ENCODE measurements at regions not wholly inside any gene's neighbourhood (a gene's known extent, or its start where the extent isn't known, plus 50 kb on each side); places are given as distances from the start of the nearest gene placed in this dataset.
"Not testable (repeated sequence)": the region's sequence is repeated elsewhere in the genome, so short reads cannot be mapped to it uniquely, and the experiment has no call there.

- DNase-seq: no peak
Measured at GRCh38 chr13:70613295-70613694, 505.0 kb upstream of the KLHL1 start.

GRCh38 chr13:70612881-70613280 is 504.6 kb upstream of the KLHL1 start:
- DNase-seq: no peak

- DNase-seq: no peak
Measured at GRCh38 chr13:70604448-70604847, 496.2 kb upstream of the KLHL1 start.

- no peak for DNase-seq
Measured at GRCh38 chr13:70593716-70594115, 485.5 kb upstream of the KLHL1 start.

- DNase-seq: no peak
Measured at GRCh38 chr13:70585109-70585508, 476.9 kb upstream of the KLHL1 start.

- DNase-seq: no peak
Measured at GRCh38 chr13:70580825-70581224, 472.6 kb upstream of the KLHL1 start.

GRCh38 chr13:70579941-70580340 is 471.7 kb upstream of the KLHL1 start:
- no peak for DNase-seq

GRCh38 chr13:70571221-70571620 is 463.0 kb upstream of the KLHL1 start:
- no peak for DNase-seq

- no peak for DNase-seq
Measured at GRCh38 chr13:70568571-70568970, 460.3 kb upstream of the KLHL1 start.

GRCh38 chr13:70544706-70545105 is 436.5 kb upstream of the KLHL1 start:
- DNase-seq: no peak

GRCh38 chr13:70541451-70541850 is 433.2 kb upstream of the KLHL1 start:
- DNase-seq: no peak

- DNase-seq: no peak
Measured at GRCh38 chr13:70534466-70534865, 426.2 kb upstream of the KLHL1 start.

GRCh38 chr13:70529652-70530051 is 421.4 kb upstream of the KLHL1 start:
- DNase-seq: no peak

GRCh38 chr13:70527599-70527998 is 419.3 kb upstream of the KLHL1 start:
- no peak for DNase-seq

- no peak for DNase-seq
Measured at GRCh38 chr13:70523622-70524021, 415.4 kb upstream of the KLHL1 start.

GRCh38 chr13:70520275-70521036 is 412.2 kb upstream of the KLHL1 start:
- no peak for DNase-seq

- DNase-seq: no peak
Measured at GRCh38 chr13:70518081-70518480, 409.8 kb upstream of the KLHL1 start.

GRCh38 chr13:70516226-70516625 is 408.0 kb upstream of the KLHL1 start:
- DNase-seq: no peak

GRCh38 chr13:70511861-70512417 is 403.7 kb upstream of the KLHL1 start:
- DNase-seq: not testable (repeated sequence)

GRCh38 chr13:70505809-70506208 is 397.6 kb upstream of the KLHL1 start:
- no peak for DNase-seq

- no peak for DNase-seq
Measured at GRCh38 chr13:70502944-70503343, 394.7 kb upstream of the KLHL1 start.

GRCh38 chr13:70490320-70490935 is 382.2 kb upstream of the KLHL1 start:
- DNase-seq: no peak

- DNase-seq: no peak
Measured at GRCh38 chr13:70484931-70485330, 376.7 kb upstream of the KLHL1 start.

GRCh38 chr13:70483599-70484276 is 375.5 kb upstream of the KLHL1 start:
- no peak for DNase-seq

All from HCEC 1CT (cell line).